GM21423 (cell line): ENCODE measurements at regions not wholly inside any gene's neighbourhood (a gene's known extent, or its start where the extent isn't known, plus 50 kb on each side); places are given as distances from the start of the nearest gene placed in this dataset.
"Not testable (repeated sequence)": the region's sequence is repeated elsewhere in the genome, so short reads cannot be mapped to it uniquely, and the experiment has no call there.

Source experiments
- ATAC-seq: cut with Tn5 transposase; IDR thresholded peaks from one replicate; pipeline ENCODE4 v1.9.1; 2021; ENCODE audit warnings: mild to moderate bottlenecking, moderate library complexity; ENCODE audit not compliant: unreplicated experiment

DNA sequence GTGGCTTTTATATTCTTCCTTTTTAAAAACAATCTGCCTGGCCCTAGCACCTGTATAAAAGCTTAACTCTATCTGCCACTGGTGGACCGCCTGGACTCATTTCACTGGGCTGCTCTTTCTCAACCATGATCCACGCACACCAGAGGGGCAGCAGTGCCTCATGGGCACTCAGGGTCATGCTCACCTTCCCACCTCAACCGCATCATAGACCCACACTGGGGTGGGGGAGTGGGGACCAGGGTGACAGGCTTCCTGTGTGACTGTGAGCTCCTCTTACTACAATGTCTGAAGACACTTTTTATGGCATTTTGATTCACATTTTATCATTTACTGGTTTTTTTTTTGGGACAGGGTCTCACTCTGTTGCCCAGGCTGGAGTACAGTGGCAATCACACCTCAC, 4038.8 kb upstream of the TPTE start:
- not testable (repeated sequence) for ATAC-seq

GRCh38 chr21:6483645-6484044, 4037.7 kb upstream of the TPTE start:
- not testable (repeated sequence) for ATAC-seq

- ATAC-seq, result not testable (repeated sequence)
Measured at GRCh38 chr21:6486821-6487220, 4034.6 kb upstream of the TPTE start.

- not testable (repeated sequence) for ATAC-seq
Measured at GRCh38 chr21:6492691-6493090, 4028.7 kb upstream of the TPTE start.

DNA sequence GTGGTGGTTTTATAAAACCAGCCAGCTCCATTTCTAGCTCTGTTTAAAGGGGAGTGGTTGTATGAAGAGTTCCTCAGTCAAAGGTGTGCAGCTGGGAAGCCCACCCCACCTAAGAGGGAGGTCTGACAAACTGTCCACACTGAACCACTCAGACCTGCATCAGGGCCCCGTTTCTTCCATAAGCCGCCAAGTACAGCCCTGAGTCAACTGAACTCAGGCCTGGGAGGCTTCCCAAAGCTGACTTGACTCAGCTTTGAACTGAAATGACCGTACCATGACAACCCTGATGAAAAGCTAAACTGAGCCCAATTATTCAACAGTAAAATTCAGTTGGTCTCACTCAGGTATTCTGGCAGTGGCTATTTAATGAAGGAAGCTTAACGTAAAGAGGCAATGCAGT, 4027.4 kb upstream of the TPTE start:
- ATAC-seq, result not testable (repeated sequence)

GRCh38 chr21:6496356-6496755, 4025.0 kb upstream of the TPTE start:
- ATAC-seq, result not testable (repeated sequence)

DNA sequence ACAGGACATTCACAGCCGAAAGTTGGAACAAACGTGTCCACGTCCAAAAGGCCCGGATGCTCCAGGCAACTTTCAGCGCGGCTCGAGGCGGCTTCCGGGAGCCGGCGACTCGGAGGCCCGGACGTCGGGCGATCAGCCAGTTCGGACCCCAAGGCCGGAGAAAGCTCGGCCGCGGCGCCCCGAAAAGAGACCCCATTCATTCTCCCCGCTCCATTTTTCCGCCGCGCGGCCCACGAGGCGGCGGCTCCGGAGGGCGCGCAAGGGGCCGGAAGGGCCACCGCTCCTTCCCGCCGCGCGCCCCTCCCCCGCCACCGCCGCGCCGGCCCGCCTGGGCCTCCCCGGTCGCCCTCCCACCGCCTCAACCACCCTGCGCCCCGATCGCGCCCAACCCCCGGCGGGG, 4022.7 kb upstream of the TPTE start:
- ATAC-seq, result not testable (repeated sequence)

GRCh38 chr21:6499128-6499826, 4022.1 kb upstream of the TPTE start:
- peak; percentile 59 for ATAC-seq

GRCh38 chr21:6499866-6500265, 4021.5 kb upstream of the TPTE start:
- not testable (repeated sequence) for ATAC-seq

DNA sequence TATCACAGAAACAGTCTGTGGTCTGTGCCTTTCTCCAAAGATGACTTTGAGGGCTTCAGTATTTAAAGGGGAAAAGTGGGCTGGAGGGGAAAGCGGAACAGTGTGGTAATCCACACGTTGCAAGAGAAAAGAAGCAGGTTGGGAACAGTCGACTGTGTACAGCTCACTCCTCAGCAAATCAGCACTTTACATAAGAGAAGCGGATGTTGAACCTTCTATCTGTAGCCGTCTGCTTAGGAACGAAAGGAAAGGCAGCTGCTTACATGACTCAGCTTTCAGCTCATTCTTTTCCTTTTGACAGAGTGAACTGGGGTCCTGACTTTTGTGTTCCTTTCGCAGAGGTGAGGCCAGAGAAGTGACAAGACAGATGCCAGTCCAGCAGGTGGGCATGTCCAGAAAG, 4020.7 kb upstream of the TPTE start:
- ATAC-seq, result peak; percentile 44

DNA sequence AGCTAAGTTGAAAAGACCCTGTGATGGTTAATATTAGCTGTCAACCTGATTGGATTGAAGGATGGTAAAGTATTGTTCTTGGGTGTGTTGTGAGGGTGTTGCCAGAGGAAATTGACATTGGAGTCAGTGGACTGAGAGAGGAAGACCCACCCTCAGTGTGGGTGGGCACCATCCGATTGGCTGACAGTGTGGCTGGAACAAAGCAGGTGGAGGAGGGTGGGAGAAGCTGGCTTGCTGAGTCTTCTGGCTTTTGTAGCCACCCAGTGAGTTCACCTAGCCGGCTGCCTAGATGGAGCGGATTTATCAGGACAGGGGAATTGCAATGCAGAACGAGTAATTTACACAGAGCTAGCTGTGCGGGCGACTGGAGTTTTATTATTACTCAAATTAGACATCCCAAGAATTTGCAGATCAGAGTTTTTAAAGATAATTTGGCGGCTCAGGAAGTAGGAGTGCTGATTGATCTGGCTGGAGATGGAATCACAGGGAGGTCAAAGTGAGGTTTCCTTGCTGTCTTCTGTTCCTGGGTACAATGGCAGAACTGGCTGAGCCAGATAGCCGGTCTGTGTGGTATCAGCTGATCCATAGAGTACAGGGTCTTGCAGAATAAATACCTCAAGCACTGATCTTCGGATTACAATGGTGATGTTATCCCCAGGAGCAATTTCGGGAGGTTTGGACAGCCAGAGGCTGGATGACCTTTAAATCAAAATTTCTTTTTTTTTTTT, 4015.1 kb upstream of the TPTE start:
- ATAC-seq, result not testable (repeated sequence)

DNA sequence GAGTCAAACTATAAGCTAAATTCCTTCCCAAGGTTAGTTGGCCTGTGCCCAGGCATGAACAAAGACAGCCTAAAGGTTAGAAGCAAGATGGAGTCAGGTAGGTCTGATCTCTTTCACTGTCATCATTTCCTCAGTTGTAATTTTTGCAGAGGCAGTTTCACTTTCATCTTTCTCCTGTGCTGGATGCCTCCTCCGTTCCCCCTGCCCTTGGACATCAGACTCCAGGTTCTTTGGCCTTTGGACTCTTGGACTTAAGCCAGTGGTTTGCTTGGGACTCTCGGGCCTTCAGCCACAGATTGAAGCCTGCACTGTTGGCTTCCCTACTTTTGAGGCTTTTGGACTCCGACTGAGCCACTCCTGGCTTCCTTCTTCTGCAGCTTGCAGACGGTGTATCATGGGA, 4013.8 kb upstream of the TPTE start:
- ATAC-seq, result not testable (repeated sequence)

GRCh38 chr21:6521777-6522176, 3999.6 kb upstream of the TPTE start:
- ATAC-seq, result not testable (repeated sequence)

GRCh38 chr21:6526213-6526612, 3995.2 kb upstream of the TPTE start:
- ATAC-seq, result not testable (repeated sequence)

GRCh38 chr21:6530655-6531054, 3990.7 kb upstream of the TPTE start:
- ATAC-seq, result not testable (repeated sequence)

GRCh38 chr21:6533261-6533660, 3988.1 kb upstream of the TPTE start:
- ATAC-seq, result not testable (repeated sequence)

DNA sequence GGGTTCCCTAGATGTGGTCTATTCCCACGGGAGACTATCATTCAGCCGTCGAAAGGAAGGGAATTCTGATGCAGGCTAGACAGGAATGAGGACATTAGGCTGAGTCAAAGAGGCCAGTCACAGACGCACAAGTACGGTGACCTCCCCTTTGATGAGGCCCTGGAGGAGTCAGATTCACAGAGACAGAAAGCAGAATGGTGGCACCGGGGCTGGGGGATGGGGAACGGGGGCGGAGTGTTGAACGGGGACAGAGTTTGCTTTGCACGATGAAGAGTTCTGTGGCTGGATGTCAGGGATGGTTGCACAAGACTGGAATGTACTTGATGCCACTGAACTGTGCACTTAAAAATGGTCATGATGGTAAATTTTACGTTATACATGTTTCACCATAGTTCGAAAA, 3983.1 kb upstream of the TPTE start:
- not testable (repeated sequence) for ATAC-seq

- ATAC-seq, result not testable (repeated sequence)
Measured at GRCh38 chr21:6539688-6540087, 3981.7 kb upstream of the TPTE start.

- not testable (repeated sequence) for ATAC-seq
Measured at GRCh38 chr21:6541036-6541435, 3980.3 kb upstream of the TPTE start.

DNA sequence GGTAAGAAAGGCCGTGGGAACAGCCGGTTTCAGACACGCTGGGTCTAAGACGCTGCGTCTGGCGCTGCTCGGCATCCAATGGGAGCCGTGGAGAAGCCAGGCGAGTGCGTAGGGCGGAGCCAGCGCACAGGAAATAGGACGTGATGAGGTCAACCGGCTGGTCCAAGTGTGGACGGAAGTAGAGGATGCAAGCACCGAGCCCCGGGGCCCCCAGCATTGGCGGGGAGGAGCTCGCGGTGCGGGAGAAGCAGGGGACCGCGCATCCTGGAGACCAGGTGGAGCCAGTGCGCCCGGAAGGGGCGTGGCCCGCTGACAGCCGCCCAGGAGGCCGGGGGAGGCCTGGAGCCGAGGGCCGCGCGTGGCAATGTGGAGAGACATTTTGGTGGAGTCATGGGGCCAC, 3976.1 kb upstream of the TPTE start:
- not testable (repeated sequence) for ATAC-seq

GRCh38 chr21:6551045-6551444, 3970.3 kb upstream of the TPTE start:
- ATAC-seq, result not testable (repeated sequence)
